Omental fat pad (tissue), 3 donors: ENCODE measurements at regions not wholly inside any gene's neighbourhood (a gene's known extent, or its start where the extent isn't known, plus 50 kb on each side); places are given as distances from the start of the nearest gene placed in this dataset.

ENCODE experiments used
- ATAC-seq: fragments of 150-250 bp; one replicate; pipeline ENCODE4 v1.9.1; 2016; ENCODE audit warnings: mild to moderate bottlenecking, moderate library complexity; ENCODE audit not compliant: low FRiP score
- DNase-seq: peaks from one replicate; pipeline ENCODE4 v3.0.0-alpha.2; 2019; ENCODE audit warnings: low spot score
- TF ChIP-seq, protein P1 (sequence below), 3 donors: fragments of 450-650 bp; IDR thresholded peaks; one replicate each; pipeline ENCODE4 v1.5.1; 2016 to 2017; ENCODE audit warnings: antibody characterized with exemption in 3 of 3, mild to moderate bottlenecking in 3 of 3, moderate library complexity in 2 of 3

DNA sequence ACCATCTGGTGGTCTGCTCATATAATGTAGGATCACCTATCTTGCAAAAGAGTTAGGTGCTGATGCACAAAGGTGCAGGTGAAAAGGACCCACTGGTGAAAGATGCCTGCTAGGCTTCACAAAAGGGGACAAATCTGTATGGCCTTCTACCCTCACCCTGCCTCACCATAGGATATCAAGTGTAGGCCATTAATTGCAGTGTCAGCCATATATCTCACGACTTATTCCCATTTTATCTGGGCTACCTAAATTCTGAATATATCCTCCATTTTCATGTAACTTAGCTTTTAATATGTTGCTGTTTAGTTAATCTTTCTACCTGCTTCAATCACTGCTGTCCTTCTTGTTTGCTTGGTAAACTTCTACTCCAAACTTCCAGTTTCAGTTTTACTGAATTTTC is 84.2 kb upstream of the DPH5 start:
- TF ChIP-seq, protein P1, sequence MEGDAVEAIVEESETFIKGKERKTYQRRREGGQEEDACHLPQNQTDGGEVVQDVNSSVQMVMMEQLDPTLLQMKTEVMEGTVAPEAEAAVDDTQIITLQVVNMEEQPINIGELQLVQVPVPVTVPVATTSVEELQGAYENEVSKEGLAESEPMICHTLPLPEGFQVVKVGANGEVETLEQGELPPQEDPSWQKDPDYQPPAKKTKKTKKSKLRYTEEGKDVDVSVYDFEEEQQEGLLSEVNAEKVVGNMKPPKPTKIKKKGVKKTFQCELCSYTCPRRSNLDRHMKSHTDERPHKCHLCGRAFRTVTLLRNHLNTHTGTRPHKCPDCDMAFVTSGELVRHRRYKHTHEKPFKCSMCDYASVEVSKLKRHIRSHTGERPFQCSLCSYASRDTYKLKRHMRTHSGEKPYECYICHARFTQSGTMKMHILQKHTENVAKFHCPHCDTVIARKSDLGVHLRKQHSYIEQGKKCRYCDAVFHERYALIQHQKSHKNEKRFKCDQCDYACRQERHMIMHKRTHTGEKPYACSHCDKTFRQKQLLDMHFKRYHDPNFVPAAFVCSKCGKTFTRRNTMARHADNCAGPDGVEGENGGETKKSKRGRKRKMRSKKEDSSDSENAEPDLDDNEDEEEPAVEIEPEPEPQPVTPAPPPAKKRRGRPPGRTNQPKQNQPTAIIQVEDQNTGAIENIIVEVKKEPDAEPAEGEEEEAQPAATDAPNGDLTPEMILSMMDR (IDR thresholded peaks at IDR 0.05) = no peak
- no peak for DNase-seq

GRCh38 chr1:101108111-101108500 is 82.5 kb upstream of the DPH5 start:
- no peak for DNase-seq
- TF ChIP-seq, protein P1 (IDR thresholded peaks at IDR 0.05) = no peak
- no peak for ATAC-seq

More for the DNA sequence above, 84.2 kb upstream of the DPH5 start:
- no peak for ATAC-seq

DNA sequence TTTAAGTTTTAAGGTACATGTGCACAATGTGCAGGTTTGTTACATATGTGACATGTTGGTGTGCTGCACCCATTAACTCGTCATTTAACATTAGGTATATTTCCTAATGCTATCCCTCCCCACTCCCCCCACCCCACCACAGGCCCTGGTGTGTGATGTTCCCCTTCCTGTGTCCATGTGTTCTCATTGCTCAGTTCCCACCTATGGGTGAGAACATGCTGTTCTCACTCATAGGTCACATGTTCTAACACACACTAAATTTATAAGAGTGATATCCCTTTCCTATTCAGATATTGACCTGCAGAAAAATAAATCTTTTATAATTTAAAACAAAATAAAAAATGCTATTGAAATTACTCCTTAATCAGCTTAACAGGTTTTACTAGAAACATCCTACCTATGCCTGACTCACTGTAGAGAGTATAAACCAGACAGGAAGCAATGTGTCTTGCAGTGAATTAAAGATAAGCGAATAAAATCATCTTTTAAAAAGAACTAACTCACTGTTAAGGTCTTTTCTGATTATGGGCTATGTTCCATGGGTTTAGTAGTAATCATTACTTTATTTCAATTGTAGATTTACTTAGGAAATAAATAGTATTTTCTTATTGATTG is 82.0 kb upstream of the DPH5 start:
- TF ChIP-seq, protein P1 (IDR thresholded peaks at IDR 0.05) = no peak
- DNase-seq (no peak), ATAC-seq (no peak)

GRCh38 chr1:101105877-101106276 is 80.3 kb upstream of the DPH5 start:
- TF ChIP-seq, protein P1 (IDR thresholded peaks at IDR 0.05) = no peak
- ATAC-seq (no peak), DNase-seq (no peak)

DNA sequence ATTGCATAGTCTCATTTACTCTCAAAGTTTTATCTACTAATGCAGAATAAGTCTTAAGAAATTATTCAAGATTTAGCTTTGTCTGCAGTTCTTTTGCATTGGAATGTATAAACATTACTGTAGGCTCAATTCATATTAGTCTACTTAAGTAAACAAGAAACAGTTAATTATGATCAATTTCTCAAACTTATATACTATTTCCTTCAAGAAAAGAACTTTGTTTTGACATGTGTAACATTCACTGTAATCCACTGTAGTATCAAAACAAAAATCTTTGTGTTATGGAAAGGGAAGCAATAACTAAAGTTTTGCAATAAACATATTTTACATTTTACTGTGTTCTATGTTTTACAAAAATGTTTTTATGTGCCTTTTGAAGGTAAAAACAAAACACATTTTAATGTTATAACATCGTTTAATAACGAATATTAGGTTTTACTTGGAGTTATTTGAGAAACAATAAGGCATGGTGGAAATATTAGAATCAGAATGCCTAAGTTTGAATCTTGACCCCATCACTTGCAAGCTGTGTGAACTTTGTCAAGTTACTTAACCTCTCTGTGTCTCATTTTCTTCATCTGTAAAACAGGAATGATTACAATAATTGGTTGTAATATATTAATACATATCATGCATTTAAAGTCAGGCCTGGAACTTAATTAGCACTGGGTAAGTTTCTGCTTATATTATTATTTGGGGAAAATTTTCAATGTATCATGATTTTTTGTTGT is 77.0 kb upstream of the DPH5 start:
- TF ChIP-seq, protein P1 (IDR thresholded peaks at IDR 0.05) = no peak
- ATAC-seq = no peak
- no peak for DNase-seq

- no peak for ATAC-seq
- TF ChIP-seq, protein P1 (IDR thresholded peaks at IDR 0.05) = no peak
- no peak for DNase-seq
These were observed 75.8 kb upstream of the DPH5 start for GRCh38 chr1:101101360-101101759.

DNA sequence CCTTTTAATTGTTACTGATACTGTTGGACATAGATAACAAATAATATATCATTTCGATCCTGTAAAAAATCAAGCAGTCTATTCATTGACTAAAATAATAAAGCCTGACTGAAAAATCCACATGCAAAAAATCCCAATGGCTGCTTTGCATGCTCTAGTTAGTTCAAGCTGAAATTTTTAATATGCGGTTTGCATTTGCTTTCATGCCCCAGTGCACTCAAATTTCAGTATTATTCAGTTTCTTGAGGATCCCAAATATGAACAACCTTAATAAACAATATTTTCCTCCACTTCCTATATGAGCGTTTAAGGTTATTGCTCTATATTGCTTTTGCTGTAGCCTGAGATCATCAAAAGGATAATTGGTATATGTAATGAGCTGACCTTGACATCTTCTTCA is 75.1 kb upstream of the DPH5 start:
- ATAC-seq (no peak), DNase-seq (no peak)
- TF ChIP-seq, protein P1 (IDR thresholded peaks at IDR 0.05) = no peak
